Lung (tissue), 11 donors: ENCODE measurements at regions not wholly inside any gene's neighbourhood (a gene's known extent, or its start where the extent isn't known, plus 50 kb on each side); places are given as distances from the start of the nearest gene placed in this dataset.

Experiments used
- ATAC-seq: fragments of 200-7000 bp; cut with Tn5 transposase; one replicate; pipeline ENCODE4 v1.9.1; 2020; ENCODE audit warnings: moderate number of reproducible peaks; ENCODE audit not compliant: insufficient read depth, low FRiP score
- DNase-seq, 3 donors: peaks; one replicate each; pipeline ENCODE4 v3.0.0-alpha.2; 2013 to 2017
- H3K27ac ChIP-seq, 2 donors: one replicate each; pipeline ENCODE4 v1.5.1; 2013; ENCODE audit warnings: mild to moderate bottlenecking in 2 of 2, moderate library complexity in 2 of 2, control low read depth in 1 of 2, inconsistent platforms in 1 of 2, low read depth in 1 of 2, low read length in 1 of 2
- H3K27me3 ChIP-seq, 3 donors: one replicate each; pipeline ENCODE4 v1.5.1; 2013; ENCODE audit warnings: low read length in 2 of 3; ENCODE audit not compliant: control insufficient read depth in 3 of 3, insufficient read depth in 3 of 3
- H3K36me3 ChIP-seq, 4 donors: one replicate each; pipeline ENCODE4 v1.5.1; 2013; ENCODE audit warnings: low read length in 4 of 4, mild to moderate bottlenecking in 1 of 4, moderate library complexity in 1 of 4; ENCODE audit not compliant: control insufficient read depth in 4 of 4, insufficient read depth in 4 of 4
- H3K4me1 ChIP-seq, 5 donors: one replicate each; pipeline ENCODE4 v1.5.1; 2013; ENCODE audit warnings: low read length in 5 of 5, mild to moderate bottlenecking in 2 of 5, moderate library complexity in 1 of 5; ENCODE audit not compliant: control insufficient read depth in 5 of 5, insufficient read depth in 5 of 5
- H3K4me3 ChIP-seq: one replicate; pipeline ENCODE4 v1.5.1; 2013; ENCODE audit warnings: mild to moderate bottlenecking, control low read depth, moderate library complexity
- H3K9ac ChIP-seq, 2 donors: one replicate each; pipeline ENCODE4 v1.5.1; 2013; ENCODE audit warnings: low read length in 2 of 2, control low read depth in 1 of 2; ENCODE audit not compliant: insufficient read depth in 1 of 2
- H3K9me3 ChIP-seq, 4 donors: one replicate each; pipeline ENCODE4 v1.5.1; 2013; ENCODE audit warnings: low read length in 3 of 4, mild to moderate bottlenecking in 1 of 4, moderate library complexity in 1 of 4; ENCODE audit not compliant: control insufficient read depth in 4 of 4, insufficient read depth in 3 of 4
- CTCF ChIP-seq: IDR thresholded peaks from 2 replicates; pipeline ENCODE4 v1.5.1; 2012; ENCODE audit warnings: mild to moderate bottlenecking; ENCODE audit errors: control extremely low read depth, extremely low read depth
- WGBS, 2 donors: extraction: QIAGEN DNeasy Blood & Tissue Kit; methylation state at CpG; one replicate each; pipeline ENCODE4 v1.1.7; 2013; 5-methylcytosine and 5-hydroxymethylcytosine counted together
- donor health status: control.
- donor health status: control.
- donor health status: Bipolar disorder and iron deficiency.
- donor health status: healthy.
- donor health status: DM: yes; HTN: yes; CAD: no.

DNA sequence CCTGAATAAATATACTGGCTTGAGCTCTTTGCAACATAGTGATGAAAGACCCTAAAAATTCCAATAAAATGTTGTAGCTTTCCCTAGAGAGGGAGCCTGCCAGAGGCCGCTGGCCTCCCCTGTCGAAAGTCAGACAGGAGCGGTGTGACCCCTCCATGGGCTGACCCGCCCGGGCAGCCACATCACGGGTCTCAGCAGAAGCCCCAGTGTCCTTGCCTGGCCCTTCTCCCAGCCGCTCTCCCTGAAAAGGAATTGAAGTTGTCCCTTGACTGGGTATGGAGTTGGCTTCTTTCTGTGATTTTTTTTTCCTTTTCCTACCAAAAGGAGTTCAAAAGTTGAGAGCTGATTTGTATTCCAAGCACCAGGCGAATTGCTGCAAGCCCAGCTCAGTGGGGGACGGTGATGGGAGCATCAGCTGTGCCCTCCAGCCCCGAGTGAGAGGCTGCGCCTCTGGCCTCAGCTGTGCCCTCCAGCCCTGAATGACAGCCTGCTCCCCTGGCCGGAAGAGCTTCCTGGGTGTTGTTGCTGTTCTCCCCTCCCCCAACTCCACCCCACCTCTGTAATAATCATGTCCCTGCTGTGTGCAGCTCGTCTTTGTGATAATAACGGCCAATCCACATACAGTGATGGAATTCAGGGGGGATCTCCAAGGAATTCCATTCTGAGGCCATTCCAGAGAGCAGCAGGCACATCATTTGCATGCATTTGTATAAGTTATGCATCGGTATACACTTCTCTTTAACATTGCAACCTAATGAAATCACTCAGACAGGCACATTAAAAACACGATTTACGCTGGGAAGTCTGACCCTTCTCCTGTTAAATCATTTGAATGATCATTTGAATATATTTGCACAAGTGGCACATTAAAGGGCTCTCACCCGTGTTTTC, 501.0 kb downstream of the EIPR1 start:
- Histone ChIP-seq H3K9ac (no peak overlapping the region), H3K27ac (no peak overlapping the region), H3K9me3 (peaks cover 0 to 8% (median 0%) of the 10 kb centered on the region in 4 donors), H3K27me3 (no peaks in the 10 kb centered on the region), H3K4me1 (peaks cover 0 to 16% (median 0%) of the 10 kb centered on the region in 5 donors), H3K4me3 (no peak overlapping the region), H3K36me3 (no peaks in the 10 kb centered on the region)
- TF ChIP-seq CTCF = no peak
- DNase-seq (peak; percentile 55 to 65 (median 64)), ATAC-seq (no peak)
- WGBS, 2 donors = 74 to 87% methylated on average over 18 of the region's 18 CpGs

DNA sequence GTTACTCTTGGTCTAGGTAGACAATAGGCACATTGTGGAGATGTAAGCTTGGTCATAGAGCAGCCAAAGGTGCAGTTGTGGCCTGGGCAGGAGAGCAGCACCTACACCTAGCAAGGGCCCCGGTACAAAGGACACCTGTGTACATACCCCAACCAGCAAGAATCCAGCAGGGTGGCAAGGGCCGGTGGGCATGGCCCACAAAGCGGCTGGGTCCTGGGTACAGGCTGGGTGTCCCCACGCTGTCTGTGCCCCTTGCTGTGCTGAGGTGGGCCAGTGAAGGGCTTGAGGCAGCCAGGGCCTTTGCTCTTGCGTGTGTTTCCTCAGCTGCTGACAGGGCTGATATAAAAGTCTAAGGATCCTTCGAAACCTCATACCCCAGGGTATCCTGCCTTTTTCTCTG, 501.8 kb downstream of the EIPR1 start:
- ATAC-seq = no peak
- TF ChIP-seq CTCF = no peak
- Histone ChIP-seq H3K36me3 (no peaks in the 10 kb centered on the region), H3K27ac (no peak overlapping the region), H3K4me3 (no peak overlapping the region), H3K4me1 (peaks cover 0 to 16% (median 0%) of the 10 kb centered on the region in 5 donors), H3K9me3 (peaks cover 0 to 4% (median 0%) of the 10 kb centered on the region in 4 donors), H3K27me3 (no peaks in the 10 kb centered on the region), H3K9ac (no peak overlapping the region)
- 92 to 95% methylated on average over 6 of the region's 6 CpGs for WGBS, 2 donors
- DNase-seq = no peak

- Histone ChIP-seq H3K27ac (no peak overlapping the region), H3K9me3 (peaks cover 0 to 4% (median 0%) of the 10 kb centered on the region in 4 donors), H3K4me1 (peaks cover 0 to 16% (median 0%) of the 10 kb centered on the region in 5 donors), H3K9ac (no peak overlapping the region), H3K4me3 (no peak overlapping the region), H3K27me3 (no peaks in the 10 kb centered on the region), H3K36me3 (no peaks in the 10 kb centered on the region)
- ATAC-seq (no peak), DNase-seq (no peak)
- WGBS, 2 donors = 92 to 96% methylated on average over 11 of the region's 11 CpGs
- TF ChIP-seq CTCF = no peak
Measured at GRCh38 chr2:2875296-2875695, 502.3 kb downstream of the EIPR1 start.
